Esophagus (tissue), 2 donors: ENCODE measurements at regions not wholly inside any gene's neighbourhood (a gene's known extent, or its start where the extent isn't known, plus 50 kb on each side); places are given as distances from the start of the nearest gene placed in this dataset.

Source experiments
- H3K27ac ChIP-seq, 2 donors: one replicate each; pipeline ENCODE4 v1.5.1; 2013; ENCODE audit warnings: low read depth in 2 of 2, mild to moderate bottlenecking in 2 of 2, inconsistent platforms in 1 of 2, low read length in 1 of 2, moderate library complexity in 1 of 2
- H3K27me3 ChIP-seq, 2 donors: one replicate each; pipeline ENCODE4 v1.6.1; 2013; ENCODE audit warnings: low read length in 2 of 2, control low read depth in 1 of 2, mild to moderate bottlenecking in 1 of 2; ENCODE audit not compliant: insufficient read depth in 2 of 2, control insufficient read depth in 1 of 2
- H3K36me3 ChIP-seq, 2 donors: one replicate each; pipeline ENCODE4 v1.6.1; 2013; ENCODE audit warnings: low read length in 1 of 2; ENCODE audit not compliant: control insufficient read depth in 2 of 2, insufficient read depth in 2 of 2
- H3K4me1 ChIP-seq, 2 donors: one replicate each; pipeline ENCODE4 v1.6.1; 2013; ENCODE audit warnings: low read length in 1 of 2; ENCODE audit not compliant: control insufficient read depth in 2 of 2, insufficient read depth in 2 of 2
- H3K4me3 ChIP-seq, 2 donors: one replicate each; pipeline ENCODE4 v1.5.1; 2013; ENCODE audit warnings: low read length in 2 of 2, mild to moderate bottlenecking in 2 of 2, low read depth in 1 of 2, moderate library complexity in 1 of 2
- H3K9me3 ChIP-seq, 2 donors: one replicate each; pipeline ENCODE4 v1.6.1; 2013; ENCODE audit warnings: mild to moderate bottlenecking in 2 of 2, low read depth in 1 of 2, low read length in 1 of 2, moderate library complexity in 1 of 2; ENCODE audit not compliant: control insufficient read depth in 2 of 2, insufficient read depth in 1 of 2
- WGBS, 2 donors: extraction: QIAGEN DNeasy Blood & Tissue Kit; methylation state at CpG; one replicate each; pipeline ENCODE4 v1.1.7; 2013; 5-methylcytosine and 5-hydroxymethylcytosine counted together
- donor health status: healthy with polysubstance abuse.
- donor health status: Bipolar disorder and iron deficiency.

GRCh38 chr5:113682497-113683136, 169.1 kb downstream of the YTHDC2 start:
- WGBS, 2 donors: 48 to 53% methylated on average over 7 of the region's 7 CpGs
- no peaks in the 10 kb centered on the region for H3K4me1 ChIP-seq

GRCh38 chr5:113683211-113683610, 169.7 kb downstream of the YTHDC2 start:
- Histone ChIP-seq H3K36me3 (no peaks in the 10 kb centered on the region), H3K4me1 (no peaks in the 10 kb centered on the region), H3K27me3 (no peaks in the 10 kb centered on the region), H3K9me3 (no peaks in the 10 kb centered on the region), H3K4me3 (no peak overlapping the region), H3K27ac (no peak overlapping the region)
- 71 to 73% methylated on average over 2 of the region's 2 CpGs for WGBS, 2 donors

More at GRCh38 chr5:113682497-113683136, 169.1 kb downstream of the YTHDC2 start:
- no peak overlapping the region for H3K27ac ChIP-seq
- no peak overlapping the region for H3K4me3 ChIP-seq
- H3K9me3 ChIP-seq: no peaks in the 10 kb centered on the region
- no peaks in the 10 kb centered on the region for H3K27me3 ChIP-seq
- H3K36me3 ChIP-seq: no peaks in the 10 kb centered on the region

GRCh38 chr5:113686599-113686998, 173.1 kb downstream of the YTHDC2 start:
- WGBS, 2 donors: 89 to 91% methylated on average over 3 of the region's 3 CpGs
- no peaks in the 10 kb centered on the region for H3K27me3 ChIP-seq
- no peak overlapping the region for H3K4me3 ChIP-seq
- H3K36me3 ChIP-seq: no peaks in the 10 kb centered on the region
- no peak overlapping the region for H3K27ac ChIP-seq
- no peaks in the 10 kb centered on the region for H3K9me3 ChIP-seq
- no peaks in the 10 kb centered on the region for H3K4me1 ChIP-seq

- Histone ChIP-seq H3K4me3 (no peak overlapping the region), H3K27me3 (no peaks in the 10 kb centered on the region), H3K4me1 (no peaks in the 10 kb centered on the region), H3K9me3 (no peaks in the 10 kb centered on the region), H3K36me3 (no peaks in the 10 kb centered on the region), H3K27ac (no peak overlapping the region)
- WGBS, 2 donors: 48 to 58% methylated on average over 1 of the region's 1 CpG
These were observed 176.2 kb downstream of the YTHDC2 start for GRCh38 chr5:113689647-113690046.

- Histone ChIP-seq H3K27ac (no peak overlapping the region), H3K4me3 (no peak overlapping the region), H3K36me3 (no peaks in the 10 kb centered on the region), H3K9me3 (no peaks in the 10 kb centered on the region), H3K4me1 (no peaks in the 10 kb centered on the region), H3K27me3 (peaks cover 0 to 2% of the 10 kb centered on the region in 2 donors)
- 19 to 22% methylated on average over 5 of the region's 5 CpGs for WGBS, 2 donors
These were observed 179.0 kb downstream of the YTHDC2 start for GRCh38 chr5:113692466-113692865.

GRCh38 chr5:113692891-113693457, 179.5 kb downstream of the YTHDC2 start:
- H3K9me3 ChIP-seq: no peaks in the 10 kb centered on the region
- 17 to 18% methylated on average over 15 of the region's 15 CpGs for WGBS, 2 donors
- H3K4me1 ChIP-seq: no peaks in the 10 kb centered on the region
- H3K27ac ChIP-seq: no peak overlapping the region
- H3K27me3 ChIP-seq: peaks cover 0 to 2% of the 10 kb centered on the region in 2 donors
- no peak overlapping the region for H3K4me3 ChIP-seq
- H3K36me3 ChIP-seq: no peaks in the 10 kb centered on the region

GRCh38 chr5:113693701-113694100, 180.2 kb downstream of the YTHDC2 start:
- Histone ChIP-seq H3K36me3 (no peaks in the 10 kb centered on the region), H3K4me3 (no peak overlapping the region), H3K27me3 (peaks cover 0 to 2% of the 10 kb centered on the region in 2 donors), H3K9me3 (no peaks in the 10 kb centered on the region), H3K27ac (no peak overlapping the region), H3K4me1 (no peaks in the 10 kb centered on the region)
- 41 to 55% methylated on average over 4 of the region's 4 CpGs for WGBS, 2 donors

- Histone ChIP-seq H3K4me3 (no peak overlapping the region), H3K27ac (no peak overlapping the region), H3K9me3 (no peaks in the 10 kb centered on the region), H3K4me1 (no peaks in the 10 kb centered on the region), H3K27me3 (peaks cover 0 to 2% of the 10 kb centered on the region in 2 donors), H3K36me3 (no peaks in the 10 kb centered on the region)
- WGBS, 2 donors: 82 to 85% methylated on average over 2 of the region's 2 CpGs
These were observed 181.1 kb downstream of the YTHDC2 start for GRCh38 chr5:113694576-113694975.

- no peaks in the 10 kb centered on the region for H3K27me3 ChIP-seq
- H3K4me1 ChIP-seq: no peaks in the 10 kb centered on the region
- H3K36me3 ChIP-seq: no peaks in the 10 kb centered on the region
- no peak overlapping the region for H3K4me3 ChIP-seq
- H3K9me3 ChIP-seq: peaks cover 6% of the 10 kb centered on the region in 2 donors
- H3K27ac ChIP-seq: no peak overlapping the region
These were observed 189.8 kb downstream of the YTHDC2 start for GRCh38 chr5:113703266-113703665.

GRCh38 chr5:113705657-113706056, 192.2 kb downstream of the YTHDC2 start:
- no peaks in the 10 kb centered on the region for H3K4me1 ChIP-seq
- 85 to 96% methylated on average over 3 of the region's 3 CpGs for WGBS, 2 donors
- H3K36me3 ChIP-seq: no peaks in the 10 kb centered on the region
- peaks cover 6% of the 10 kb centered on the region in 2 donors for H3K9me3 ChIP-seq
- H3K4me3 ChIP-seq: no peak overlapping the region
- no peak overlapping the region for H3K27ac ChIP-seq
- H3K27me3 ChIP-seq: no peaks in the 10 kb centered on the region
